Stimulated activated CD8-positive, alpha-beta memory T cell treated with anti-CD3 and anti-CD28 coated beads, Interleukin-15, amount 100 ng/mL, for 48 hours (primary cell): ENCODE measurements at regions not wholly inside any gene's neighbourhood (a gene's known extent, or its start where the extent isn't known, plus 50 kb on each side); places are given as distances from the start of the nearest gene placed in this dataset.

ENCODE experiments used
- DNase-seq, 2 donors: peaks; one replicate each; pipeline ENCODE4 v3.0.0-alpha.2; 2020; ENCODE audit warnings: low read depth in 2 of 2

DNA sequence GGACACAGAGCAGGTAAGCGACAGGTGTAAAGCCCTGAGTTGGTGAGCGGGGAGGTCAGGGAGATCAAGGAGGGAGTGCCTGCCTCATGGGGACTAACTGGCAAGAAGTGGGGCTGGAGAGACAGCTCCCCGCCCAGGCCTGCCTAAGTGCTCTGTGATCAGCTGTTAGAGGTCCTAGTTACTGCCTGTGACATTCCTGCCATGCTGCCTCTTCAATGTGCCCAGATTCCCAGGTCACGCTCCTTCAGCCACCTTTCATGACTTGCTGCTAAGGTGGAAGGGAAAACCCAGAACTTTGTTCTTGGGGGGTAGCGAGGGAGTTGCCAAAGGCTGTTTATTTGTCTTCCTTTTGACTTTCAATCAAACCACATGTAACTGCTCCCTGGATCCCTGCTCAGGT lies 114.3 kb upstream of the ZNF438 start:
- no peak for DNase-seq

DNA sequence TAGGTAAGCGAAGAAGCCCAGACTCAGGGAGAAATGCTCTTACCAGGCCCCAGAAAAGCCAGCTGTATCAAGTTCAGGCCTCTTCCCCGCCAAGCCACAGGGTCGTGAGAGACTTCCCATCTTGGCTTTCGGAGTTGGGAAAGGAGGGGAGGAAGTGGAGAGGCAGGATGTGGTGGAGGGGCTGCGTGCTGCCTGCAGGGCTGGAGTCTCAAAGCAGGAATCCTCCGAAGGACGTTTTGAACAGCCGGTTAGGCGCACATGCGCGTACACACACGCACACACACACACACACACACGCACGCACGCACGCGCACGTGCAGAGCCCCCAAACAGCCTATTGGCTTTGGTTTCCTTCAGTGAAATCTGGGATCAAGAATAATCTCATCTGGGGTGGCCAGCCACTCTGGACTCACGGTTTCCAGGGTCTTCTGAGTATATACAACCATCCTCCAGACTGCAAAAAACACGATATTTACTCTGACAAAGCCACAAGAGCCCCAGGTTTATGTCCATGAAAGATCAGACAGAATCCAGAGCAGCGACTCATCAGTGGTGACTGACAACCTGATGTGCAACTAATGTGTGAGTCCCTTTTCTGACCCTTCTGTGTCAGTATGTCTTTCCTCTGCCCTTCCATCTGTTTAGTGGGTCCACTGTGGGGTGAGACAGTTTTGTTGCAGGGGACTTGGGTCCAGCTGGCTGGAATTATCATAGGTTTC lies 115.0 kb upstream of the ZNF438 start:
- no peak for DNase-seq

DNA sequence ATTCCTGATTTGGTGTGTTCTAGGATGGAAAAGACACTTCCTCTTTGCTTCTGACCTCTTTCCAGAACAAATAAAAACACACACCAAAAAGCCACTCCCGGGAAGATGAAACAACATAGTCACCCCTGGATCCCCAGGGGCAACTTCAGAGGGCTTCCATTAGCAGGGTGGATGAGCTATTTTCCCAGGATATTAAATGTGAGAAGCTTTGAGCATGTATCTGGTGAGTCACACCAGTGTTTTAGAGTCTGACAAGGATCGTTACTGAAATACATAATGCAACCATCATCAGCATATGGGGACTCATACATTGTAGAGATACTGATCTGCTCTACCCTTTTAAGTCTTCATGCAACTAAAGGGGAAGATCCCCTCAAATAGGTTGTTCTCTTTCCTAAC lies 115.5 kb upstream of the ZNF438 start:
- DNase-seq = no peak

DNA sequence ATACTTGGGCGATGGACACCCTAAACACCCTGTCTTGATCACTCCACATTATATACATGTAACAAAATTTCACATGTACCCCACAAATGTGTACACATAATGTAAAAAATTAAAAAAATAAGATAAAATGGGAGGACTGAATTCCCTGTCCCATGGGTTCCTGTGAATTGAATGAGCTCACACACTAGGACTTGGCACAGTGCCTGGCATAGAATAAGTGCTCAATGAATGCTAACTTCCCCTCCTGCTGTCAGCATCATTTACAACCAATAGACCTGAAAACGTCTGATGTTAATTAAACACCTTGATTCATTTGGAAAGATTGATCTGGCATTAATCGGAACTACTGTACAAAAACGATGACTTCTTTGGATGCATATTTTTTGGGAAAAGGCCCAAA lies 117.3 kb upstream of the ZNF438 start:
- no peak for DNase-seq

DNA sequence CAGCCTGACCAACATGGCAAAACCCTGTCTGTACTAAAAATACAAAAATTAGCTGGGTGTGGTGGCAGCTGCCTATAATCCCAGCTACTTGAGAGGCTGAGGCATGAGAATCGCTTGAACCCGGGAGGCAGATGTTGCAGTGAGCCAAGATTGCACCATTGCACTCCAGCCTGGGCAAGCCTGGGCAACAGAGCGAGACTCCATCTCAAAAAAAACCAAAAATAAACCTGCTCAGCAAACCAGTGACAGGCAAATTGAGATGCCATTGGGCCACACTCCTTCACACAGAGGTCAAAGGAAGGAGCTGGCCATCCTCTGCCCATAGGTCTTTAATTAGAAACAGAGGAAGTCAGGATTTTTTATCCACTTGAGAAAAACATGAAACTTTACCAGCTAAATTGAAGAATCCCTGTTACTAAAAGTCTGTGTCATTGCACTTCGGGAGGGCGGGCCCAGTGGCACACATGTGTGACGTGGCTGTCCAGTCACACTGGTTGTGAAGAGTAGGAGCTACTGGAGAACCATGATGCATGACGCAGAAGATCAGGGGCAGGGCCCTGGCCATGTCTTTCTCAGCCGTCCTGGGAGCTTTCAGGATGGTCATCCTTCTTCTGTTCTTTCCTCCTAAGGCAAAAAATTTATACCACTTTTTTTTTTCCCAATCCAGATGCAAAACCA lies 118.3 kb upstream of the ZNF438 start:
- no peak for DNase-seq

DNA sequence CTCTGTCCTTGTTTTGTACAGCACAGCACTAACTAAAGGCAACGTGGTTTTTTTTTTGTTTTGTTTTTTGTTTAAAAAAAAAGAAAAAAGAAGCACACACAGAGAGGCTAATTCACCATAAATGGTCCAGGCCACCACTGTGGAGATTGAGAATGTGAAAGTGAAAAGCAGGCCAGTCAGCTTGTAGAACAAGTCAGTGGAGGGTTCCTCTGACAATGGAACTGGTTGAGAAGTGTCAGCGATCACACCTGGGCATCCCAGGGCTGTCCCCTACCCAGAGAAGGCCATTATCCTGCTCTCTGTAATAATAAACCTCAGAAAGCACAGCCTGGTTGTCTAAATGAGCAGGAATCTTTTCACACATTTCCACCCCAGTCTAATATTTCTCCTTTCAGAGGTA lies 119.6 kb upstream of the ZNF438 start:
- DNase-seq = no peak

DNA sequence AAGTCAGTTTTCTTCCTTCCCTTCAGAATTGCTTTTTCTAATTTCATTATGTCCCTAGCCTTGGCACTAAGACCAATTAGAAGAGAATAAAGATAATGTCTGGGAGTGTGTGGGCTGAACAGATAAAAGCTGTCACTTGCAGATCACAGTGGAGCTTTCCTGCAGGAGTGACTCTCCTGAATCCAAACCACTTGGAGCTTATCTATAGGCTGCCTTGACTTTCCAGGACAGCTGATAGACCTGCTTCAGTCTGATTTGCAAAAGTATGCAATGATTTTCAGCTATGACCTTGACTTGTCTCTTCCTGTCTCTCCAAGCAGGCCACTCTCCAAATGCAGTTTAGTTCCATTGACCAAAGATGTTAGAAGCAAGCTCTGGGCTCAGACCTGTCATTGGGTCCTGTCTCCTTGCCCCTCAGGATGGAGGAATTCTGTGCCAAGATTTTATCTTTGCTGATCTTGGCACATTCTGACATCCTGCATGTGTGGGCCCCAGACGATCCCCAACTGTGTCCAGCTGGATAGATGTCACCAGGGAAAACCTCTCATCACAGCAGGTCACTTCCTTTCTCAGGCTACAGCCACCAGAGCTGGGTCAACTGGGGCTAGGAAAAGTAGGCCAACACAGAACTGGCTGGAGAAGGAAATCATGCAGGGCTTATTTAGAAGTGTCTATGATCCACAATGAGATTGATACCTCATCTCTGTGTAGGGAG lies 120.9 kb upstream of the ZNF438 start:
- no peak for DNase-seq

DNA sequence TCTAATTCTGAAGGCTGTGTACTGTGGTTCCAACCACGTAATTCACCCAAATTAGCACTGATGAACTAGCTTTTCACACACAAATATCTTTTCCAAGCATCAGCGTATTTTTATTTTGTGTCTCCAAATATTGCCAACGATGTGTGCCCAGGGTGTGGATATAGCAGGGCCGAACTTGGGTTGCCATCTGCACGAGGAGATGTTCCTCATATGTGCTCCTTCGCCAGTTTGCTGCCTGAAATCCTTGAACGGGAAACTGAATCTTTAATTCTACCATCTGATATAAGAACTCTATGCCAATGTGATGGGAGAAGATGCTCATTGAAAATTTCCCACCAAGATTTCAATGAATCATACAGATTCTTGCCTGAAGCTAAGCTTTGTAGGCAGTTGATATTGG lies 121.5 kb upstream of the ZNF438 start:
- no peak for DNase-seq

DNA sequence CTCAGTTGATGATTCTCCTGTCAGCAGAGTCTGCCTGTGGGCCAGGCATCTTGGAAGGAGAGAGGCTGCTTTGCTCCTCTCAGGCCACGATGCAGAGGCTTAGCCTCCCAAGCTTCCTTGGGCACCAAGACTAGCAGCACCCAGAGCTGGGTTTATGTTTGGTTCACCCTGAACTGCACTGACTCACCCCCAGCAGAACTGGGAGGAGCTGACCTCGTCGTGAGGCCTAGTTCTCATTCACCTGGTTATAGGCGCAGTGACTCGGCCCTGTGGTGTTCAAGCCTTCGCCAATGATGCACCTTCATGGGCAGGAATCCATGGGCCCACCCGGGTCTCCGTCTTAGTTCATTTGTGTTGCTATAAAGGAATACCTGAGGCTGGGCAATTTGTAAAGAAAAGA lies 122.0 kb upstream of the ZNF438 start:
- no peak for DNase-seq

DNA sequence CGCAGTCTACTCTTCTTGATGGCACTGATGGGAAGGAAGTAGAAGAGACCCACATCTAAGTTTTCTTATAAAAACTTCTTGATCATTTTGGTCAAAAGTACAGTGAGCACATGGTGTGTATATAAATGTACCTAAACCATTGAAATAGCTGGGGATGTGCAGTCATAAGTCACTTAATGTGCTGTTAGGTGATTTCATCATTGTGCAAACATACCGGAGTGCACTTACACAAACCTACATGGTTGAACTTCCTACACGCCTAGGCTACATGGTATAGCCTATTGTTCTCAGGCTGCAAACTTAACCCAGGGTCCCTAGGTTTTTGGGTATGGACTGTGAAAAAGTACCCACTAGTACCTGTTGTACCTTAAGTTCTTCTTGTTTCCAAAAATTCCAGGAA lies 123.3 kb upstream of the ZNF438 start:
- DNase-seq = no peak

DNA sequence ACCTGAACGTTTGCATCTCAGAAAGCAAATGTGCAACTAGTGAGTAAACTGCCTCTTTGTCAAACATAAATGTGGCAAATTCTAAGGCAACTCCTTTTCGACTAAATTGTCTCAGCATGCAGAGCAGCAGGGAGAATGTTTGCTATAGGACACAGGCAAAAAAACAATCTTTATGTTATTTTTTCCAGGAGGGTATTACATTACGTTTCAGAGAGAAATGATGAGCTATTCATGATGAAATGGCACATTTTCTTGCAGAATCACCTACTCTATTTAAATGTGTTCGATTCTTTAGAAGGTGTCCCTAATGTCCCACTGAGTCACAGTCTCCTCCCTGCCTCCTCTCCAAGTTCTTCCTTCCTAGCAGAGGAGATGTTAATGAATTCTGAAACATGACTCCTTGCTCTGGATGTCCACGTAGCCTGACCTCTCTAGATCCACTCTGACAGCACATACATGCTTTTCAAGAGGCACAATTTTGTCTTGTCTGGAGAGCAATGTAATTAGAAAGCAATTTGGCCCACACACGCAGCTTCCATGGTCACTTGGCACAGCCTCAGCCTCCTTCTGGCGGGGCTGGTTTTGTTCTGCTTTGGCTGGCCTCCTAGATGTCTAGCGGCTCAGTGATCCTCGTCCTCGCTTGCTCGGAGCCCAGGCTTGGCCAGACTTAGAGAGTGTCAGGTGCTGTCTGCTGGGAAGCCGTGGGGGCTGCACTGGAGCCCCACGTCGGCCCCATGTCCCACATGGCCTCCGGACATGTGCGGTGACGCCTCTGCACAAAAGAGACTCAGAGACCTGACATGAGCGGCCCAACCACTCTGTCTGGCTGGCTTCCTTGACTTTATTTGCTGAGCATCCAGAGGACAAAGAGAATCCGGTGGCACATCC lies 125.7 kb upstream of the ZNF438 start:
- DNase-seq = no peak

DNA sequence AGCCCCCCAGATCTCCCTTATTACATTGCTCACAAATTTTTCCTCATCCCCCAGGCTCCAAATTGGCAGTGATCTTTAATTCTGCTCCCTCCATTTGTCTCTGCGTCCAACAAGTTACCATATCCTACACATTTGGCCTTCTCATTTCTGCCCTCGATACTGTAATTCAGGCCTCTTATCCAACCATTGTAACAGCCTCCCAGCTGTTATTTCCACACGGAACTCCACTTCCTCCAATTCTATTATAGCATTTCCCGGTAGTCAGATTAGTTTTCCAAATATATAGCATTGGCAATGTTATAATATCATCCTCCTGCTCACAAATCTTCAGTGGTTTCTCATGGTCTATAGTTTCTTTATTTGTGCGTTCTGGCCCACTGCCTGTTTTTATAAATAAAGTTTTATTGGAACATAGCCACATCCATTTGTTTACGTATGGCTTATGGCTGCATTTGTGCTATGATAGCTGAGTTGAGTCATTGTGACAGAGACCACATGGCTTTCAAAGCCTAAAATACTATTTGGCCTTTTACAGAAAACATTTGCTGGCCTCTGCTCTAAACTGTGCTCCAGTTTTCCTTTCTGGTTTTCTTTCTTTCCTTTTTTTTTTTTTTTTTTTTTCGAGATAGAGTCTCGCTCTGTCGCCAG lies 126.5 kb upstream of the ZNF438 start:
- no peak for DNase-seq

DNA sequence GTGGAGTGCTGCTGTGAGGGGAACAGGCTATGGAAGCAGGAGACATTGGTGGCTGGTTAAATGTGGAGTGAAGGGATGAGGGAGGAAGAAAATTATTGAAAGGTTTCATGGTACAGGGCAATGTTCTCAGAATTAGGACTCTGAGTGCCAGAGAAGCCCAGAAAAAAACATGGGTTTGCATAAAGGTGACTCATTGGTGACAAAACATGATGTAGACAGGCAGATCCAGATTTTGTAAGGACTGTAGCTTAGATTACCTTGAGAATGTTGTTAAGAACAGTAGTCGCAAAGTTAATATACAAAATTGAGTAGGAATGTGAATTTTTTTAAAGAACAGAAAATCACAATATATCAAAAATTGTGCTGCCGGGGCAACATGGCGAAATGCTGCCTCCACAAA lies 134.9 kb upstream of the ZNF438 start:
- no peak for DNase-seq

DNA sequence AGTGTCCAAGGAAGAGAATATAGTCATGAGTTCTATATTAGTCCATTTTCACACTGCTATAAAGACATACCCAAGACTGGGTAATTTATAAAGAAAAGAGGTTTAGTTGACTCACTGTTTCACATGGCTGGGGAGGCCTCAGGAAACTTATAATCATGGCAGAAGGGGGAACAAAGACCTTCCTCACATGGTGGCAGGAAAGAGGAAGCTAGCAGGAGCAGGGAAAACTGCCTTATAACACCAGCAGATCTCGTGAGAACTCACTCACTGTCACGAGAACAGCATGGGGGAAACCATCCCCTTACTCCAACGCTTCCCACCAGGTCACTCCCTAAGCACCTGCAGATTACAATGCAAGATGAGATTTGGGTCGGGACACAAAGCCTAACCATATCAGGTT lies 139.0 kb upstream of the ZNF438 start:
- DNase-seq = no peak

DNA sequence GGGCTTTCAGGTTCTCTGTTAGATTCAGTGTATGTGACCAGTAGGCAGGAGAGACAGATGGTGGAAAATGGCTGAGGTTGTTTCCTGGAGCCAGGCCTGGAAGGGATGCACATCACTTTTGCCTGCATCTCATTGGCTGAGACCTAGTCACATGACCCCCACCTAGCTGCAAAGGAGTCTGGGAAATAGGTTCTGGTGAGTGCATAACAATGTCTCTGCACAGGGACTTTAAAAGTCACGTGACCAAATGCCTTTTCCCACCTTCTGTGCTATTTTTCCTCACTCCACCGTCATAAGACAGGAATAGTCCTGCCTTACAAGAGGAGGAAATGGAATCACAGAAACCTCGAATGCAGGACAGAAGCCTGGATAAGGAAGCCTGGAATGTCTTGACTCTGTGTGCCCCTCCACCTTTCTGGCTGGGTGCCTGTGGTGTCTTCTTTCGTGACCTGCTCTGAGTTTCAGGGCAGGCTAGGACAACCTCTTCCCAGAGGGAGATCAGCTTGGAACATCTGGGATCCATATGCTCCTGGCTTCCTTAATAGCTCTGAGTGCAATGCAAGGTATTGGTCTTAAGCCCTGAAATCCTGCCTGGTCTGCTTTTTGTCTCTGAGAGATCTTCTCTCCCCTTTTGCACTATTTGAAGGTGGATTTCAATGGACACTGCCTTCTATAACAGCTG lies 139.9 kb upstream of the ZNF438 start:
- no peak for DNase-seq

DNA sequence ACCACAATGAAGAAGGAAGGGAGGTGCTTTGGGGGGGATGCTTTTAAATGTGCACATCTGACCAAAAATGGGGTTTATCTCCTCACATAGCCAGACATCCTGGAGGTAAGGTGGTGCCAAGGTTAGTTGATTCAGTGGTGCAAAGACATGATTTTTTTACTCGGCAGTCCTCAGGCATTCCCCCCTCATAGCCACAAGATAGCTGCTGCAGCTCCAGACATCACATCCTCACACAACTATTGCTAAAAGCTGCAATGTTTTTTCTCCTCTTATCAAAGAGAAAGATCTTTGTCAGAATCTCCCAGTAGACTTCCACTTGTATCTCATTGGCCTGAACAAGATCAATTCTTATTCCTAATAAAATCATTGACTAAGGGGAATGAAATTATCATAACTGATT lies 141.3 kb upstream of the ZNF438 start:
- DNase-seq = no peak

DNA sequence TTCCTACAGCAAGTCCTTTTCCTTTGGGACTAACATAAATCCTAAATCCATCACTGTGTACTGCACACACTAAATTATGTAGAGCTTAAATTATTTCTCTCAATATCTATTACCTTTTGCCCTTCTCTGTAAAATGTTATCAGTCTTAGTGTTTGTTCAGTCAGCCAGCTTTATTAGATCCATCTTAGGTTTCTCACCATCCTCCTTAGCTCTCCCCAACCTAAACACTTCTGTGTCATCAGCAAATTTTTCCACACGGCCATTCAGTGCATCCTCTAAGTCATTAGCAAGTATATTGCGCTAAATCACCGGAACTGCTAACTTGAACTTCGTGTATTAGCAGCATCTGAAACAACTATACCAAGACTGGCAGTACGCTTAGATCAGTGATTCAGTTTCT lies 142.1 kb upstream of the ZNF438 start:
- no peak for DNase-seq

DNA sequence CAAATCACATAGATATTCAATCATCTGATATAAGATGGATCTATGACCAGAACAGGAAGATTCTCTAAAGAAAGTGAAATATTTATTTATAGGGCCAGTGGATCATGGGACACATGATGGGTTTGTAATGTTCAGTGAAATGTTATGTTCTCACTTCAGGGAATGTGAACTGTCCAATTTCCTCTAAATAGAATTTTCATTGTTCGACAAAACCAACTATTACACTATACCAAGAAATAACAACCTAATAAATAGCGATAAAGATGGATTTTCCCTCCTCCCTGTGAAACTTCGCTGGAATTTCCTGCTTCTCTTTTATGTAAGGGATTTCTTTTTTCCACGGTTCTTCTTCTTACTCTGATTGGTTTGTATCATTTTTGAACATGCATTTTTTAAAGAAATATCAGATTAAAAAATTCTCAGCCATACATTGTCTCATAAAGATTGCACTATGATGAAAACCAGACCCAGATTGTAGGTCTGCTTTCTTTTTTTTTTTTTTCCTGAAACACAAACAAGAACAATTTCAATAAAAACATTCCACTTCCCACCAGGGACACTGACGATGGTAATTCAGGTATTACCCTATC lies 139.8 kb upstream of the ZEB1 start:
- no peak for DNase-seq

DNA sequence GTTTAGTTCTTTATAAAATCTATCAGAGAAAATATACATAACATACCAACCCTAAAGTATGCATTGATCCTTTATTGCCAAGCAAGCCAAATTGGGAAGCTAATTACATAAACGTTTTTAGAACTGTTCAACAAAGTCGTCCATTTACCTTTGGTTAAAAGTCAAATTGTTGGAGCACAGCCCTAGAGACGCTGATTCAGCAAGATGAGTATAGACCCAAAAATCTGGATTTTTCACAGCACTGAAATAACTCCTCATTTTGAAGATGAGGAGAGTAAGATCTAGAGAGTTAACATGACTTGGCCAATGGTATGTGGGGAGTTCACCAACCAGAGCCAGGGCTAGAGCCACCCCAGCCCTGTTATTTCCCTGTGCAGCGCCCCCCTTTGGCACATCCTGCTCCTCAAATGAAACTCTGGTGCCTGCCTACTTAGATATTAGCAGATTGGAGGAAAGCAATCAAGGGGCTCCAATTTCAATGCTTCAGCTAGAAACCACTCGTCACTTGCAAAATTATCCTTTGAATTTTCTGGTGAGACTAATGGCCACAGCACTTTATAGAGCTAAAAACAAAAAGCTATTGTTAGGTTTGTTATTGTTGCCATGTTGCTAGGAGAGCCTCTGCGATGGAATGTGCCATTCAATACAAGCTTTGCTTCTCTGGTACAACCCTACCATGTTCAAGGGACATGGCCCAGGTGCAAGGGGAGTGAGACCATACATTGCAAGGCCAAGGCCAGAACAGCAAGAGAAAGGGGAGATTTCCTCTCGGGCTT lies 132.6 kb upstream of the ZEB1 start:
- DNase-seq = no peak

DNA sequence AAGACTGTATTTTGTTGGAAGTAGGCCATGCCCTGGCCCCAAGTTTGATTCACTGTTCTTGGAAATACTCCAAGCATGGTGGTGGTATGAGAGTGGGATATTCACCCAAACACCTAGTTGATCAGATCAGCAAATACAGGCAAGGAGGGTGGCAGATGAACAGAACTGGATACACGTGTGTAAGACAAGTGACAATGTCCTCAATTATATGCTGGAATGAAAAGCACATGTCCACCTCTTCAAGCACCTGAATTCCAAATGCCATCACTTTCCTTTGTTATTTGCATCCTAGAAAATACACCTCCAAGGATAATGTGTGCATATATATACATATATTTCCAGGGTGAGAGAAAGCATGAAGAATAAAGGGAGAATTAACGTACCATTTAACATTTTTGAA lies 131.8 kb upstream of the ZEB1 start:
- DNase-seq = no peak
